NOMO-1 (cell line): ENCODE measurements at regions not wholly inside any gene's neighbourhood (a gene's known extent, or its start where the extent isn't known, plus 50 kb on each side); places are given as distances from the start of the nearest gene placed in this dataset.

Experiments used
- DNase-seq, 2 experiments: peaks; one replicate each; lab custom pipeline; 2025; ENCODE audit not compliant: unreplicated experiment in 2 of 2; lab: John Stamatoyannopoulos, UW

DNA sequence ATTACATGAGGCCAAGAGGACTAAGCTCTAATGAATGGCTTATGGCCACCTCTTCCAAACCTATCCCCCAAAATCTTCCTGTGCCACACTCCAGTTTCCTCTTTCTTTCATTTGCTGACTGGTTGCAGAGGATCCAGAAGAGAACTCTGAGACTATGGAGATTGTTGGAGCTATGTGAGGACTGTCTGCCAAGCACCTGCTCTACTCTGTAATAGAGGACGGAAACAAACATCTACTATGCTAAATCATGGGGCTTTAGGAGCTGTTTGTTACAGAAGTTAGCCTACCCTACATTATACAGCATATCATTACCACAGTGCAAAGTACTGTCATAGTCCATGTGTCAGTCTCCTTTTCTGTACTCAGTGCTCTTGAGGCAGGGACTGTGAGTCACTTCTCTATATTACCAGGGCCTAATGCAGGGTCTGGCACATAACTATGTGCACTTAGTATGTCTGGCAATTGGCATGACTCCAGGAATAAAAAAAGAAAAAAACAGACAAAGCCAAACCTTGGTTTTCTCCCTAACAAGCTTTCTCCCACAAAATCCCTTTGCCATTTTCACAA is 95.1 kb downstream of the RPAP3 start:
- no peak for DNase-seq

DNA sequence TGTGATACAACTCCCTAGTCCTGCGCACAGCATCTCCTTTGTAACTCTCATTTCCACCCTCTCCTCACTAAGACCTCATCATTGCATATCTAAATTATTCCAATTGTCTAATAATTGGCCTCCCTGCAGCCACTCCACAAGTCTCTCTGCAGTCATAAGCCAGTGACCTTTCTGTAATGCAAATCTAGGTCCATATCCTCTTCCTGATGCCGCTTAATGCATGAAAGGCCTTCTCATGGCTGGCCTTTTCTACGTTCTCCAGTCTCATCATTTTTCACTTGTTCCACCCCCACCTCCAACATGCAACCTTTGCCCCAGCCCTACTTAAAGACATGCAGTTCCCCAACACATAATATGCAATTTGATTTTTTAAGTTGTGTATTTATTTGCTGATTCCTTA is 96.0 kb downstream of the RPAP3 start:
- DNase-seq = no peak

DNA sequence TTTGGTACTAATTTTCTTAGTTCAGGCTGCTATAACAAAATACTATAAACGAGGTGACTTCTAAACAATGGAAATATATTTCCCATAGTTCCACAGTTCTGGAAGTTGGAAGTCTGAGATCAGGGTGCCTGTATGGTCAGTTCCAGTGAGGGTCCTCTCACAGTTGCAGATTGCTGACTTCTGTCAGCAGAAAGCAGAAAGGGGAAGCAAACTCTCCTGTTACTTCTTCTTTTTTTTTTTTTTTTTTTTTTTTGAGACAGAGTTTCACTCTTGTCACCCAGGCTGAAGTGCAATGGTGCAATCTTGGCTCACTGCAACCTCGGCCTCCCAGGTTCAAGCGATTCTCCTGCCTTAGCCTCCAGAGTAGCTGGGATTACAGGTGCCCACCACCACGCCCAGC is 97.2 kb downstream of the RPAP3 start:
- peak; percentile 23 to 80 for DNase-seq

DNA sequence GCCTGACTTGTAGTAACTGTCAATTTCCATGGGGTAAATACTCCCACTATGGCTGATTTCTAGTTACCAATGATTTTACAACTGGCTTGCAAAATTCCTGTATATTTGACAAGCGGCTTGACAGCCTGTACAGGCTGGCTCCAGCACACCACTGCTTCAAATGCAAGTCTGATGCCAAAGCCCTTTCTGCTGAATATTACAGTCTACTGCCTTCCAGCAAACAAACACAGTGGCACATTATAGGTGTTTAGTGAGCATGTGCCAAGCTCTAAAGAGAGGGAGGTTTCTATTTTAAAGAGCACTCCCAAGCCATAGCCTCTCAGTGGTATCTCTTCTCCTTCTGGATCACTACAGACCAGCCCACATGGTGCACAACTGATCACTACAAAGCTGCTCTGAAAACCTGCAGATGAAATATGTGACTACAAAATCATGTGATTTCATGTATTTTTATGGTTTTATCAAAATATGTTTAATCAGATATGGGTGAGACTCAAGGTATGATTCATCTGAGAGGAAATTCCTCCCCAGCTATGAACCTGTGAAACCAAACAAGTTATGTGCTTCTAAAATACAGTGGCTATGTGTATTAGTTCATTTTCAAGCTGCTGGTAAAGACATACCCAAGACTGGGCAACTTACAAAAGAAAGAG is 101.5 kb downstream of the RPAP3 start:
- no peak for DNase-seq

DNA sequence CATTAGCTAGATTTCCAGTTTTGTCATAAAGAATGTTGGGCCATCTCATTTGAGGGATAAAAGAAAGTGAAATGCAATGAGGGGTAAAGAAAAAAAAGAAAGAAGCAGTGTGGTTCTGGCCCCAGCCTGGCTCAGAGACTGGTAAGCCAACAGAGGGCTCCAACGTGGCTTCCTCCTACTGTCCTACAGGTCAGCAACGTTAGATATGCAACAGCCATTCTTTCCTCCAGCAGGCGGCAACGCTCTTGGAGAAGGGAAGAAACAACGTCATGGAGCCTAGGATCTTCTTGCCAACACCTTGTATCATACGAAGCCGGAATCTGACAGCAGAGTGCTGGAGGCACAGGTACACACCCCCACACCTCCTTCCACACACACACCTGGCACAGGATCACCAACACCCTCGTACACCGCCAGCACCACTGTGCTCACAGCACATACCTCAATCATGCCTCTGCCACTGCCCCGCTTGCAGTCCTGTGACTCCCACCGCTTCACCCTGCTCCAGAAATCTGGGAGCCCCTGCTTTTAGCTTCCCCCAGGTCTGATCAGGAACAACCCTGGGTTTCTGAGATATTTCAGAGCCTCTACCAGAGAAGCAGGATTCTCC is 102.8 kb downstream of the RPAP3 start:
- no peak for DNase-seq

GRCh38 chr12:47602325-47602724 is 103.5 kb downstream of the RPAP3 start:
- DNase-seq = no peak

GRCh38 chr12:47601071-47601470 is 104.8 kb downstream of the RPAP3 start:
- DNase-seq = no peak

DNA sequence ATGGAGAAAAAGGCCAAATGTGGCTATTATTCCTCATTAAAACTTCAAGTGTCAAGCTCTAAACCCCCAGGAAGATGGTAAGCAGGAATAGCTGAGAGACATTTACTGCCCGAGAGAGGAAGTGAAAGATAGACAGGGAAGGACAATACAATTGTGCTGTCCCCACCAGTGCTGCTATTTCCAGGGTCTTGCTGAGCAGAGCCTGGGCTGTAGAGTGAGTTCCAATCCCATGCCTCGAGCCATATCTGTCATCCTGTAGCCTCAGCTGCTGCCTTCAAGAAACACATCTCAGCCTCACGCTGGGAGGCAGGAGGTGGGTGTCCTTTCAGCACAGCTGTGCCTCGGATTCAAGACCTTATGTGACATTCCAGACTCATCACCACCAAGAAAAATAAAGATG is 114.0 kb downstream of the RPAP3 start:
- DNase-seq = peak; percentile 2 to 36

DNA sequence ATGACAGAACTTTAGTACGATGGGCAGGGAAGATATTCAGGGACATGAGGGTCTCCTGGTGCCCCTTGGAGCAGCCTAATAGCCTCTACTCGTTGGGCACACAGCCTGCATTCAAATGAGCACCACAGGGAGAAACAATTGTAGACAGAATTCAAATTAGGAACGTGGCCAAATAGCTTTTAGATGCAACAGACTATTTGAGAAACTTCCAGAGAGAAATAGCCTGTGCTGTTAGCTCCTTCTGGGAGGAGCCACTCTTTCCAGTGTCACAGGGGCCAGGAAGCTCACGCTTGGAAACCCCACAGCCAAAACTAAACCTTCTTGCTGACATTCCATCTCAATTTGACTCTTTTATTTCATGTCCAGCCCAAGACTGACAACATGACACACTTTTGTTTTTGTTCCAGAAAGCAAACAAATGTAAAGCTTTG is 114.5 kb downstream of the RPAP3 start:
- DNase-seq = no peak

GRCh38 chr12:47590771-47591360 is 115.0 kb downstream of the RPAP3 start:
- no peak for DNase-seq

DNA sequence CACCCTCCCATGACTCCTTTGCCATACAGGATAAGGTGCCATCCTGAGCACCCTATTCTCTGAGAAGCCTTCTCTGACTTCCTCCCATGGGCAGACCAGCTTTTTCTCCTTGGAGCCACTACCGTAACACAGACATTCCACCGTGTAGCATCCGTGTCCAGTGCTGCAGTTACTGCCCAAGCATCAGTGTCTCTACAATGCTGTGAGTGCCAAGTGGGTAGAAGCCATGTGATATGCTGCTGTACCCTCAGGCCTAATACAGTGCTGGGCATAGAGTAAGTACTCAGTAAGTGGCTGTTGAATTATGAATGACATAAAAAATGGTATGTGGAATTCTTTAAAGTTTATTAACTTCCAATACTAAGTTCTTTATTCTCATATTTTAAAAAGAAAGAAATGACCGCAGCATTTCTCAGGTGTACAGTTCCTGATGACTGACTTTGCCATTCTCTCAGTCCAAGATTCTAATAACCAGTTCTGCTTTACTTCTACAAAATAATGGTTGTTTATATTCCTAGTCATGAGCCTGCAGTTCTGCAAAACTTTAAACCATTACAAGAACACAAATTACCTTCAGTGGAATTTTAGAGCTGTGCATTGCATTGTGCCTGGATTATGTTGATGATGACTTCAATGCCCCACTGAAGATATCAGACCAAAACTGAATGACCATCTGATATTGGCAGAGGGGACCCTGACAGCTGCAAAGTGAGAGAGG is 118.7 kb downstream of the RPAP3 start:
- DNase-seq = no peak

- no peak for DNase-seq
Measured at GRCh38 chr12:47585507-47585906, 120.3 kb downstream of the RPAP3 start.

- DNase-seq = no peak
Measured at GRCh38 chr12:47578836-47579235, 127.0 kb downstream of the RPAP3 start.

DNA sequence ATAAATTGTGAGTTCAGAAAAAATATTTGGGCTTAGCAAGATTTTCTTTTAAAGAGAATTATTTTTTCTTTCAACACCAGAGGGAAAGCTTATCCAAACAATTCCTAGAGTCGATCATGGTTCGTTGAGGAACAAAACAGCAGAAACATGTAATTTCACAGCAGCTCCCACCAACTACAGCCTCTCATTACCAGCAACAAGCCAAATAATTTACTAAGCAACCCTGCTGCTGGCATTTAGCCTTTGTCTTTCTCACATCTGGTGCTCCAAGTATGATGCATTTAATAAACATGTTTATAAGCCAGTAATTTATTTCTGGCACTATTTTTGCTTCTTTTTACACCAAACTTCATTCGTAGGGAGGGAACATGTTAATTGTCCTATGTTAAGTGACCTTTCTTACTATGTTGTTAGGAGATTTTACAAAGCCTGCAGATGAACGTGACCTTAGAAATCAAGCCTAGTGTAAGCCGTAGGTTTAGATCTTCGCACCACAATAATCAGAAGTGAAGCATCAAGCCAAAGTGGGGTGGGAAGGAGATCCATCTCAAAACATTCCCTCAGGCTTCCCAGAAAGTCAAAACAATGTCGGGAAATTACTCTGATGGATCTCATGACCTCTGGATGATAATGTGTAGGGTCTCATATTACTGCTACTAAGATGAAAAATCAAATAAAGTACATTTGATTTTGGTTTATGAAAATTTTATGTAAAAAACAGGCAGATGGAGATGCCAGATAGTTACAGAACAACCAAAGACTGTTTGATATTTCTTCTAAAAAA is 128.4 kb downstream of the RPAP3 start:
- no peak for DNase-seq

- DNase-seq = no peak
Measured at GRCh38 chr12:47576289-47576945, 129.4 kb downstream of the RPAP3 start.

DNA sequence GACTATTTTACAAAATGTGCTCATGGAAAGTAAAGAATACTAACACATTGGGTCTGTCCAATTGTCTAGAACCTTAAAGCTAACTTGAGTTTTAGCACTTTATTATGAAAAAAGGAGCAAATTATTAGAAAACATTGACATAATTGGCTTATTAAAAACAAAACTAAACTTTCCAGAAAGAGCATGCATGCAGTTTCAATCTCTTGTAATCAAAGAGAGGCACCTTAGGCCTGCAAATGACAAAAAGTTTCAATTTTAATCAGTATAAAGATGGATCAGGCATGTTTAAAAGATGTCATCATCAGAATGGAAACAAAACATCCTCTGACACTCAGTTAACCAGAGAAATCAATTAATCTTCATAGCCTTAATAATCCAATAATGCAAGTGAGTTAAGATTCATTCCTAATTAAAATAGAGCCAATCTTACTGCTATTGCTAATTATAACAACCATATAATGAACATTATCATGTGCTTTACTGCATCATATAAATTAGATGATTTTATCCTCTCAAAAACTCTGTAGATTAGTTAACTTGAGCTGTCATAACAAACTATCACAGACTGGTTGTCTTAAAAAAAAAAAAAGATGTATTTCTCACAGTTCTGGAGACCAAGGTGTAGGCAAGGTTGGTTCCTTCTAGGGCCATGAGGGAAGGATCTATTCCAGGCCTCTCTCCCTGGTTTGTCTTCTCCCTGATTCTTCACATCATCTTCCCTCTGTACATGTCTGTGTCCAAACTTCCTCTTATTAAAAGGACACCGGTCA is 131.4 kb downstream of the RPAP3 start:
- DNase-seq = no peak

DNA sequence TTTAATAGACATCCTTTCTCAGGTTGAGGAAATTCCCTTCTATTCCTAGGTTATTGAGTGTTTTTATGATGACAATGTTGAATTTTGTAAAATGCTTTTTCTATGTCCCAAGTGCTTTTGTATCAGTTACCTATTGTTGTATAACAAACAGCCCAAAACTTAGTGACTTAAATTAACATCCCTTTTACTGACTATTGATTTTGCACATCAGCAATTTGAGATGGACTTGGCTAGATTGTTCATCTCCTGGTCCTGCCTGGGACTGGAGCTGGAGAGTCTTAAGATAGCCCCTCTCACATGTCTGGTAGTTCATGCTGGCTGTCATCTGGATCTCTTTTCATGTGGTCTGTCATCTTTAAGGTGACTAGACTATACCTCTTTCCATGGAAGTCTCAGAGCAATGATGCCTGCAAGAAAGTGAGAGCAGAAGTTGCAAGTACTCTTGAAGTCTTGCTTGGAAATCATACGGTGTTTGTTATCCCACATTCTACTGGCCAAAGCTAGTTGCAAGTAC is 132.6 kb downstream of the RPAP3 start:
- no peak for DNase-seq

GRCh38 chr12:47570151-47570550 is 135.7 kb downstream of the RPAP3 start:
- no peak for DNase-seq

DNA sequence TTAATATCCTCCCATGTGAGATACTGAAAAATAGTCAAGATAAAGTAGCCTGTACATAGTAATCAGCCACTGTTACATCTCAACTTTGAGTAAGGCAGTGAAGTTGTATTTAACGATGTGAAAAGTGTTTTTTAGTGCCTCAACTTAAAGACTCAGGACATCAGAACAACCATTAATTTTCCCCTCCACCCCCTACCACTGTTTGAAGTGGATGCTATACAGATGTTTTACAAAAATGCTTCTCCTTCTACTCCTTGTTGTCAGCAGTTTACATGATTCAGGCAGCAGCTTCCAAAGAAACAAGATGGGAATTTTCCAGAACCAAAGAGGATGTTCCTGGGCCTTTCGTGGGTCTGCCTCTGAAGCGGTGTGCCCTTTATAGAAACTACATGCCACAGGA is 143.6 kb downstream of the RPAP3 start:
- no peak for DNase-seq
